Hypothalamus (tissue), 51 donors: ENCODE measurements at regions not wholly inside any gene's neighbourhood (a gene's known extent, or its start where the extent isn't known, plus 50 kb on each side); places are given as distances from the start of the nearest gene placed in this dataset.
"Not testable (repeated sequence)": the region's sequence is repeated elsewhere in the genome, so short reads cannot be mapped to it uniquely, and the experiment has no call there.

ENCODE experiments used
- DNase-seq, 51 donors: peaks; one replicate each; lab custom pipeline; 2025; lab: John Stamatoyannopoulos, UW

GRCh38 chr7:113784316-113784715 lies 134.5 kb downstream of the PPP1R3A start:
- DNase-seq, result no peak

- no peak for DNase-seq
Measured at GRCh38 chr7:113783403-113783802, 135.4 kb downstream of the PPP1R3A start.

DNA sequence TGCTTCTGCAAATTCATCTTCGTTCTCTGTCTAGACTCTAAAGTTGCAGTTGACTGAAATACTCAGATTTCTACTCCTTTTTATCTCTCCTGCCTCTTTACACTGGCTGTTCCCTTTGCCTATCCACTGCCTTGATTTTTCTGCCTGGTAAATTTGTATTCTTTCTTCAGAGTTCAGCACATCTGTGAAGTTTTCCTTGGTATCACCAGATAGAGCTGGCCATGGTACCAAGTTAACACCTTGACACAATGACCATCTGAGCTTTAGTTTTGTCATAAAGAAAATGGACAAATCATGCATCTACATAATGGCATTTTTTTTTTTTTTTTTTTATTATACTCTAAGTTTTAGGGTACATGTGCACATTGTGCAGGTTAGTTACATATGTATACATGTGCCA lies 143.0 kb downstream of the PPP1R3A start:
- no peak for DNase-seq

GRCh38 chr7:113775401-113775800 lies 143.4 kb downstream of the PPP1R3A start:
- DNase-seq, result no peak

DNA sequence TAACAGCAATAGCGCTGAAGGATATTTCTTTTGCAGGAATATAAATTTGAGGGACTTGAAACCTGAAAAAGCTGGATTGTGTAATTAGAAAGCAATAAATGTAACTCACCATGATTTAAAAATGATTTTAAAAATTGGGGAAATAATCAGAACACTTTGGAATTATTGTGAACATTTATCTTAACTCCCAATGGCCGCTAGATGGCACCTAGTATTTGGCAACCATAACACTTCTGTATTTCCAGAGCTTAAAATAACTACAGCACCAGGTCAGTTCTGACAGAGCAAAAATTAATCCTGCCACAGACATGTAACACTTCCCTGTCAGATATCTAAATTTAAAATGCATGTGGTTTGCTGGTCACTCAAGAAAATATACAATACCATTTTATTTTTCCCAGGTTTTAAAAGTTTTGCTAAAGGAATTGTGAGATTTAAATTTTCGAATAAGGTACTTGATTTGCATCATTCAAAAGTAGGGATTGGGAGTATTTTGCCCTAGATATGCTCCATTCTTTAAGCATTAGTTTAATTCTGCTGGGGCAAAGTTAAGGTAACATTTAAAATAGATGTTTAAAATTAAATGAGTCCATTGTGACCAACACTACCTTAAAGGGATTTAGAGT lies 144.5 kb downstream of the PPP1R3A start:
- DNase-seq, result peak in 2 of 51 donors; percentile 6 to 17

- DNase-seq, result no peak
Measured at GRCh38 chr7:113770146-113770738, 148.6 kb downstream of the PPP1R3A start.

GRCh38 chr7:113768387-113768786 lies 150.4 kb downstream of the PPP1R3A start:
- DNase-seq, result no peak

DNA sequence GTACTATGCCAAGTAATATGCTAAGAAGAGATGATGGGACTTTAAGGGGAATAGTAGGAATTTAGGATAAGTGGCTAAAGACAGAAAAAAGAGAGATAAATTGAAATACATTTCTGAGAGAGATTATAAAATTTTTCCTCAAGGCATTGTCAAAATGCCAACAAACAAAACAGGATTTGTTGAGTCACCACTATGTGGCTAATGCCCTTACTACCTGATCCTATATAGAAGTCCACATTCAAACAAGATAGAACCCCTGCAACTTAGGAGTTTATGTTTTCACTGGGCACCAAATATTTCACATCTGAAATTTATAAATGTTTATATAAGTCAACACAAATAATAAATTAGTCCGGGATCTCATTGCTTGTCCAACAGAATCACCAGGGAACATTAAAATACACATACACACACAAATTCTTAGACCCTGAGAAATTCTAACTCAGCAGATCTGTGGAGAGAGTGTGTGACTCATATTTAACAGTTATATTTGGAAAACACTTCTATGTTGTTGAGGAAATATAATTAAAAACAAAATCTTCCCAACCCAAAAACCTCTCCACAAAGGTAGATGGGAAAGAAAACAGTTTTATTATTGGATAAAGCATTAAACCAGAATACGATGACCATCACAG lies 154.3 kb downstream of the PPP1R3A start:
- DNase-seq, result no peak

DNA sequence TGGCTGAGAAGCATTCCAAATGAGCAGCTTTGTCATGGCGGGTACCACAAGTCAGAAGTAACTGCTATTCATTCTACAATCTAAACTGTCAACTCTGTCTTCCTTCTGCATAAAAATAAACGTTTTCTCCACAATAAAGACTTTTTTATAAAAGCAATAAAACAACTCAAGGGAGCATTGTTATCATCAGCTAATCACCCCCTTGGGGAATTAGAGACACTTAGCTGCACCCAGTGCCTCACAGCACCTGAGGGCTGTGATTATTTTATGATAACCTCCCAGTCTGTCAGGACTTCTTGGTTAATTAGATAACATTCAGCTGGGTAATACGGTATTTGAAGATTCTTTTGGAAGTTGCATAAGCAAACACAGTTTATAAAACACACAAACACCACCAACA lies 155.6 kb downstream of the PPP1R3A start:
- DNase-seq, result no peak

DNA sequence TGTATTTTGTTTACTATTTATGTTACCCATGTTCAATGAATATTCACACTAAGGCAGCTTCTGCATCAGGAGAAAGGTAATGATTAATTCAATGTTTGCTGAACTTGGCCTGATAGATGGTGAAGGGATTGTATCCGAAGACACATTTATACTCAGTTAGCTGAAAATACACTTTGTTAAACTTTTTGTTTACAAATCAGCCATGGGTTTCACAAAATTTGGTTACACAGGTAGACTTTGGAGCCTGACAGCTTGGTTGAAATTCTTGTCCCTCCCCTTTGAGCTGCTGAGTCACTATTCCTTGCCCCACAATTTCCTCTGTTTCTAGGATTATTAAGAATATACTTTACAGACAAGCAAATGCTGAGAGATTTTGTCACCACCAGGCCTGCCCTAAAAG lies 162.6 kb downstream of the PPP1R3A start:
- no peak for DNase-seq

GRCh38 chr7:113752689-113753088 lies 166.1 kb downstream of the PPP1R3A start:
- DNase-seq, result no peak

DNA sequence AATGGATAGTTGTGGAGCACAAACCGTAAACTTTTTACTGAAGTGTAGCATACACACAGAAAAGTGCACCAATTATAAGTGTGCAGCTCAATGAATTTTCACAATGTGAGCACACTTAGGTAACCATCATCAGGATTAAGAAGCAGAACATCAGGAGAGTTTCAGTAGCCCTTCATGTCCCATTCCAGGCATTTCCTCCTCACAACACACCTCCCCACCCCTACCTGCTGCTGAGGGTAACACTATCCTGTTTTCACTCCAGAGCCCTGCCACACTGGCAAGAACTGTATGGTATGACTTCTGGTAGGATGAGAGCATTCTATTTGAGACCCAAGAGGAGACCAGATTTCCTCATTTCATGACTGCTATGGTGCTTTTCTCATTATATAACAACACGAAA lies 166.5 kb downstream of the PPP1R3A start:
- no peak for DNase-seq

DNA sequence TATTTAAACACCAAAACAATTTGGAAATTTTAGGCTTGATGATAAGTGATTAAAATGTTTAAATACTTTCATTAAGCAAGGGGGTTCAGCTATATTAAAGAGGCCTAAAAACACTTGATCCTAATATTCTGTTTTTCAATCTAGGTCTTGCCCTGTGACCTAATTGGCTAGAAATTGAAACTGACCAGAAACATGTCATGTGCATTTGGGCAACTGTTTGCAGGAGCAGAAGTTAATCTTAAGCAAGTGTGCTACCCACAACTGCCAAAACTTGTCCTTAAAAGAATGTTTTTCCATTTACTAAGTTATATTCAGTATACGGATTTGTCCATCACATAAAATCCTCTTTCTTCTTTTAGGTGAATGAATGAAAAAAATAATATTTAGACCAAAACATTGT lies 167.3 kb downstream of the PPP1R3A start:
- DNase-seq, result no peak

- not testable (repeated sequence) for DNase-seq
Measured at GRCh38 chr7:113748385-113748784, 170.4 kb downstream of the PPP1R3A start.

DNA sequence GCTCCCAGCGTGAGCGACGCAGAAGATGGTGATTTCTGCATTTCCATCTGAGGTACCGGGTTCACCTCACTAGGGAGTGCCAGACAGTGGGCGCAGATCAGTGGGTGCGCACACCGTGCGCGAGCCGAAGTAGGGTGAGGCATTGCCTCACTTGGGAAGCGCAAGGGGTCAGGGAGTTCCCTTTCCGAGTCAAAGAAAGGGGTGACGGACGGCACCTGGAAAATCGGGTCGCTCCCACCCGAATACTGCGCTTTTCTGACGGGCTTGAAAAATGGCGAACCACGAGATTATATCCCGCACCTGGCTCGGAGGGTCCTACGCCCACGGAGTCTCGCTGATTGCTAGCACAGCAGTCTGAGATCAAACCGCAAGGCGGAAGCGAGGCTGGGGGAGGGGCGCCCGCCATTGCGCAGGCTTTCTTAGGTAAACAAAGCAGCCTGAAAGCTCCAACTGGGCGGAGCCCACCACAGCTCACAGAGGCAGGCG lies 175.8 kb downstream of the PPP1R3A start:
- DNase-seq, result not testable (repeated sequence)

DNA sequence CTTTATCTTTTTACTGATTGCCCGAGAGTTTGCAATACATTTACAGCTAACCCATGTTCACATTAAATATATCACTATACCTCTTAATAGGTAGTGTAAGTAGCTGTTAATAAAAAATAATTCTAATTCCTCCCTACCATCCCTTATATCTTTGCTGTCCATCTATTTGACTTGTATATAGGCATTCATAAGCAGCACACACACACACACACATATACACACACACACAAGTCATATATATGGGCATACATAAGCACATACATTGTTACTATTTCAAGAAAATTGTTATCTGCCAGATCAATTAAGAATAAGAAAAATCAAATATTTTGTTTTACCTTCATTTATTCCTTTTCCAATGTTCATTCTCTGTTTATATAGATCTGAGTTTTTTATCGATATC lies 176.4 kb downstream of the PPP1R3A start:
- DNase-seq, result no peak

- DNase-seq, result no peak
Measured at GRCh38 chr7:113731571-113731970, 187.2 kb downstream of the PPP1R3A start.

DNA sequence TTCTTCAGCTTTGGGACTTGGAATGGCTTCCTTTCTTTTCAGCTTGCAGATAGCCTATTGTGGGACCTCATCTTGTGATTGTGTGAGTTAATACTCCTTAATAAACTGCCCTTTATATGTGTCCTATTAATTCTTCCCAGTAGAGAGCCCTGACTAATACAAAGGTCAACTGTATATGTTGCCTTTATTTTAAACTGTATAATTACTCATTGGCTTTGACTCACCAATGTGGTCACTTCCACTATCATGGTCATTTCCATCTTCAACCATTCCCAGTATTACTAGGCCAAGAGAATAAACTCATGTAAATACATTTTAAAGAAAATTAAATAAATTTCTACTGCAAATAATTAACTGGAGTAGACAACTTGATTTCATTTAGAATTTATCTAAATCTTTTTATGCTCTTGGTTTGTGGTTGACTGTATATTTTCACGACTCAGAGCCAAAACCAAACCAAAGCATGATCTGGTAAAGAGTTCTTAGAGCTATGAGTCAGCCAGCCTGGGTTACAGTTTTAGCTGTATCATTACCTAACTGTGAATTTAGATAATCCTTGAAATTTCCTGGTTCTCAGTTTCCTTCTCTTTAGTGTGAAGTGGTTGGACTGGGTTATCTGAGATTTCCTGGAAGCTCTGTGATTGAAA lies 188.4 kb downstream of the PPP1R3A start:
- DNase-seq, result no peak

DNA sequence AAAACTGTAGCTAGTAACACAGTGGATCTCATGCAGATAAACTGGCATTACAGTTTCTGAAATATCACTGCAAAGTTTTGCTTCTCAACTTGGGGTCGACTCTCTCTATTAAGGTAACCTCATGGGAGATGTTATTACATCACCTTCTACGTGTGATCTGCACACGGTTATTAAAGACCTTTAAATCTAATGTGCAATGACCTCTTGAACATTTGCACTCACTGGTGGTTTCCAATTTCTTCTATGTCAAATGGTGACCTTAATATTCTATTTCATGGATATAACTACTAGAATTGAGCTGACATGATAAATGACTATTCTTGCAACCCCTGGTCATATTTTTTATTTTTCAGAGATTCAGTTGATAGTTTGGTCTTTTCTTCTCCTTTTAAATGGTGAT lies 191.3 kb downstream of the PPP1R3A start:
- DNase-seq, result no peak

DNA sequence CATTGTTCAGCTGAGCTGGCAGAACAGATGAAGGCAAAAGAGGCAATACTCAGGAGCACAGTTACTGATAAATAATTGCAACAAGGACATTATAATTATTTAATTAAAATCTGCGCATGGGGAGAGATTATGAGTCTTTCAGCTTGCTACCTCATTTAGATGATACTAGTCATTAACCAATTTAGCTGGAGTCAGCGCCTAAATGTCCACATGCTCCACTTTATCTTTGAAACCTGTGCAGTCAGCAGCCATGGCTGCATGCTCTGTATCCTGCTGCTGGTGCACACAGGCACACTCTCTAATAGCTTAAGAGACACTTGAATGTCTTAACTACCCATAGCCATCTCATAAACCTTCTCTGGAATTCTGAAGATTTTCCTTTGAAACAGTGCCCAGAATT lies 196.8 kb downstream of the PPP1R3A start:
- no peak for DNase-seq

GRCh38 chr7:113717739-113718138 lies 201.1 kb downstream of the PPP1R3A start:
- no peak for DNase-seq
